GM19328 (cell line): ENCODE measurements at regions not wholly inside any gene's neighbourhood (a gene's known extent, or its start where the extent isn't known, plus 50 kb on each side); places are given as distances from the start of the nearest gene placed in this dataset.
A peak's percentile ranks its signal among the peaks of the same experiment; 100 is the strongest.
"Not testable (repeated sequence)": the region's sequence is repeated elsewhere in the genome, so short reads cannot be mapped to it uniquely, and the experiment has no call there.

Experiments
- ATAC-seq: cut with Tn5 transposase; IDR thresholded peaks from one replicate; pipeline ENCODE4 v1.9.1; 2021; ENCODE audit warnings: mild to moderate bottlenecking, moderate library complexity; ENCODE audit not compliant: unreplicated experiment

DNA sequence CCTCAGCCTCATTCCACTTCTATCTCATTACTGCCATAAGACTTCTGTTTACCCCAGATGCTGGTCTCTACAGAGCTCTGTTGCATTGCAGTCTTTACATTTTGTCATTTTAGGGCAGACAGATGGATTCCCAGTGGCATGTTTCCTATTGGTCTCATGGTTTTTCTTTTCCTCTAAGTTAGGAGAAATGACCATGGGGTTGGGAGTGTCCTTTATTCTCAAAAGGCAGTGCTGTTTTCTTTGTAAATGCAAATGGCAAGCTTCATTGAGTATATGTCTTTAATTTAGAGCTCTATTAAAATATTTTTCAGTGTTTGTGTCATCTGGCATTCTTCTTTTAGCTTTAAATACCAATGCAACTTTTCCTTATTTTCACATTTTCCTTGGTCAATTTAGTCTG lies 57.0 kb downstream of the MSTN start:
- ATAC-seq, result no peak

DNA sequence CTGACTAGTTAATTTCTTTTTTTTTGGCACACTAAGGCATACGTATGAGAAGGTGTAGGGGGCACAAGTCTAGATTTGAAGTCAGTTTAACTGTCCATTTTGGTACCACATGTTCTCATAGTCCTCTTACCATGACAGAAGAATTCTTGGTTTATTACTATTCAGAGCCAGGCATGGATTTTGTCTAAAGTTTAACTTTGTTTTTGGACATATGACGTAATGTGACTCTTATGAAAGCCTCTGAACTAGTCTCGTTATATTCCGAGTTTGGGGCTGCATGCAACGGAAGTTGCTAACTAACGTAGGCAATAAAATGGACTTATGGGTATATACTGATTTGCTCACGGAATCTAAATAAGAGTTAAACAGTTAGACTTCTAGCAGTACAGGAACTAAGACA lies 62.9 kb downstream of the MSTN start:
- no peak for ATAC-seq

DNA sequence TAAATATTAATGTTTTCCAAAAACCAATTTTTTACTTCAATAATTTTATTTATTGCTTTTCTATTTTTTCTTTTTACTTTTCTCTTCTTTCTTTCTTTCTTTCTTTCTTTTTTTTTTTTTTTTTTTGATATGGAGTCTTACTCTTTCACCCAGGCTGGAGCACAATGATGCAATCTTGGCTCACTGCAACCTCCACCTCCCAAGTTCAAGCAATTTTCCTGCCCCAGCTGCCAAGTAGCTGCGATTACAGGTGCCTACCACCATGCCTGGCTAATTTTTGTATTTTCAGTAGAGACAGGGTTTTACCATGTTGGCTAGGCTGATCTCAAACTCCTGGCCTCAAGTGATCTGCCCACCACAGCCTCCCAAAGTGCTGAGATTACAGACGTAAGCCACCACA lies 63.9 kb downstream of the MSTN start:
- not testable (repeated sequence) for ATAC-seq

DNA sequence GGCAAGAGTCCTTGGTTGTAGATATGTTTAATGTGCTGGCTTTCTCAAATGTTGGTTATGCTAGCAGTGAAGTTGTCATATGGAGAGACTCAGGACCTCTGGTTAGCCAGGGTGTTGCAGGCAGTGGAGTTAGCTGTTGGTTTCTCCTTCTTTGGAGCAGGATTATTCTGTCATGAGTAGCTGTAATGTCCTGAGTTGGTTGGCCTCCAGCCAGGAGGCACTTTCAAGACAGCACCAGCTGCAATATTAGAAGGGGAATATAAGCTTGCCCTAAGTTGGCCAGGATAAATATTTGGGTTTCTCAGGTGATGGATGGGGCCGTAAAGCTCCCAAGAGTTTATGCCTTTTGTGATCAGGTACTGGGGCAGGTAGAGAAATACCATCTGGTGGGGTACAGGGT lies 65.5 kb downstream of the MSTN start:
- ATAC-seq, result no peak

DNA sequence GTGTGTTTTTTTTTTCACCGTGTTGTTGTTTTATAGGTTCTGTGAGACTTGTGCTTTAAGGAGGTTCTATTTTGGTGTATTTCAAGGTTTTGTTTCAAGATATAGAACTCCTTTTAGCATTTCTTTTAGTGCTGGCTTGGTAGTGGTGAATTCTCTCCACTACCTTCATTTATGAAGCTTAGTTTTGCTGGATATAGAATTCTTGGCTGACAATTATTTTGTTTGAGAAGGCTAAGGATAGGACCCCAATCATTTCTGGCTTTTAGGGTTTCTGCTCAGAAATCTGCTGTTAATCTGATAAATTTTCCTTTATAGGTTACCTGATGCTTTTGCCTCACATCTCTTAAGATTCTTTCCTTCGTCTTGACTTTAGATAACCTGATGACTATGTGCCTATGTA lies 66.8 kb downstream of the MSTN start:
- no peak for ATAC-seq

DNA sequence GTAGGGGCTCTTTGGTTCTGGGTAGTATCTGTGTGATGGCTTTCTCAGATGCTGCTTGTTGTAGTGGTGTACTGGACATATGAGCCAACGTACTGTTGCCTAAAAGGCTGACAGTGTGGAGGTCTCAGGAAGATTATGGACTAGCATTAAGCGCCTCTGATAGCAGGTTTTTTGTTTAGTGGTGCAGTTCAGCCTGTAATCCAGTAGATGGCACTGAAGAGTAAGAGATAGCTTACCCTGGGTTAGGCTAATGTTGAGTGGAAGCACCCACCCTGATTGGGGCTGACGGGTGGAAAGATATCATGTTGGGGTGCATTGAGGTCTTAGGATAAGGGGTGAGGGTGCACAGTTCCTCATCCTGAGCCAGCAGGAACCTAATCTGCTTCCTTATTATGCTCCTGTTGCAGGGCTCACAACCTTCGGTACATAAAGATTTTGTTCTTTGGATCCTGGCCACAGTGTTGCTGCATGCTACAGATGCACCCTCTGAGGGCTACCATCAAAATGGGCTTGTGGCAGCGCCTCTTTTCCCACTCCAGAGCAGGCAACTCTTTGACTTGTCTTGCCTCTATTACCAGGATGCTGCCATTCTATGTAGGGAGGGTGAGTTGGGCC lies 79.6 kb downstream of the MSTN start:
- ATAC-seq, result no peak

DNA sequence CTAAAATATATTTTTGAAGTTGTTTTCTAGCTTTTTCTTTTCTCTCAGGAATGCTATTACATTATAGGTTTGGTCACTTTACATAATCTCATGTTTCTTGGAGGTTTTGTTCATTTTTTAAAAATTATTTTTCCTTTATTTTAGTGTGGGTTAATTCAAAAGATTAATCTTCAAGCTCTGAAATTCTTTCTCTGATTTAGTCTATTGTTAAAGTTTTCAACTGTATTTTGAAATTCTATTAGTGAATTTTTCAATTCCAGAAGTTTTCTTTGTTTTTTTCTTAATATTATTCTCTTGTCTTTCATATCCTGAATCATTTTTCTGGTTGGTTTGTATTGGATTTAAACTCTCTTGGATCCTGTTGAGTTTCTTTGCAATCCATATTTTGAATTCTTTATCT lies 80.4 kb downstream of the MSTN start:
- no peak for ATAC-seq

DNA sequence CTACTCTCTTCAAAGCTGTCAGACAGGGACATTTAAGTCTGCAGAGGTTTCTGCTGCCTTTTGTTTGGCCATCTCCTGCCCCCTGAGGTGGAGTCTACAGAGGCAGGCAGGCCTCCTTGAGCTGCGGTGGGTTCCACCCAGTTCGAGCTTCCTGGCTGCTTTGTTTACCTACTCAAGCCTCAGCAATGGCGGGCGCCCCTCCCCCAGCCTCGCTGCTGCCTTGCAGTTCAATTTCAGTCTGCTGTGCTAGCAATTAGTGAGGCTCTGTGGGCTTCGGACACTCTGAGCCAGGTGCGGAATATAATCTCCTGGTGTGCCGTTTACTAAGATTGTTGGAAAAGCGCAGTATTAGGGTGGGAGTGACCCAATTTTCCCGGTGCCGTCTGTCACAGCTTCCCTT lies 86.0 kb downstream of the MSTN start:
- ATAC-seq, result not testable (repeated sequence)

DNA sequence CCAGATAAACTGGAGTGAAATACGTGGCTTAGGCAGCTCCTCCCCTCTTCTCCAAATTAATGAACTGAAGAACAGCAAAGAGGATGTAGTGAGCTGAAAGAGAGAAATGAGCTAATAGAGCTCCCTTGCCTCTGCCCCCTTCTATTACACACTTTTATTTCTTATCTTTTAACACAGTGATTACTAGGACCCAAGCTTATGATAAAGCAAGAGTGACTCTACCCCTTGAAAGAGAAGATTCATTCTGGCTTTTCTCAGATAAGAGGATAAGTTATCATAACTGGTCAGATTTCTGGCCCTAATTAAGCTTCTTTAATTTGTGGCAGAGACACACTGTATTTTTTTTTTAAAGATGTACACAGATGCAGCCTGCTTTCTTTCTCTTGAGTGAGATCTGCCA lies 102.2 kb downstream of the MSTN start:
- no peak for ATAC-seq

DNA sequence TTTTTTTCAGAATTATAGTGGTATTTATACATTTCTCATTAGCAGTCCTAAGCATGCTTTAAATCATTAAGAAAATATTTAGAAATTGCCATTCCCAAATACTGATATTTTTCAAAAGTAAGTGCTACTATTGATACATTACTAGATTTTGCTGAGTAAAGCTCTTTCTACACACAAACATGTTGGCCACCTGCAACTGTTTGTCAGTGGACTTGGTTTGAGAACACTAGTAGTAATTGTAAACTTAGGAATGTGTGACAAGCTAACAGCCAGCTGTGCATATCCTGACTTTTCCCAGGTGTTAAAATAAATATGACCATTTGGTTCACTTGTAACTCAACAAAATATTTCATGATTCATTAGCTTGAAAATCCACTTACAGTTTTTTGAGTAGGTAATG lies 103.1 kb downstream of the MSTN start:
- no peak for ATAC-seq

DNA sequence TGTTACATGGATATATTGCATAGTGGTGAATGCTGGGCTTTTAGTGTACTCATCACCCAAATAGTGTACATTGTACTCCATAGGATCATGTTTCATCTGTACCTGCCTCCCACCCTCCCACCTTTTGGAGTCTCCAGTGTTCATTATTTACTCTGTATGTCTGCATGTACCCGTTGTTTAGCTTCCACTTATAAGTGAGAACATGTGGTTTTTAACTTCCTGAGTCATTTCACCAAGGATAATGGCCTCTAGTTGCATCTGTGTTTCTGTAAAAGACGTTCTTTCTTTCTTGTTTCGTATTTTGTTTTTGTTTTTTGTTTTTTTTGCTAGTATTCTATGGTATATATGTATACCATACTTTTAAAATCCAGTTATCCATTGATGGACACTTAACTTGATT lies 107.5 kb downstream of the MSTN start:
- ATAC-seq, result no peak

DNA sequence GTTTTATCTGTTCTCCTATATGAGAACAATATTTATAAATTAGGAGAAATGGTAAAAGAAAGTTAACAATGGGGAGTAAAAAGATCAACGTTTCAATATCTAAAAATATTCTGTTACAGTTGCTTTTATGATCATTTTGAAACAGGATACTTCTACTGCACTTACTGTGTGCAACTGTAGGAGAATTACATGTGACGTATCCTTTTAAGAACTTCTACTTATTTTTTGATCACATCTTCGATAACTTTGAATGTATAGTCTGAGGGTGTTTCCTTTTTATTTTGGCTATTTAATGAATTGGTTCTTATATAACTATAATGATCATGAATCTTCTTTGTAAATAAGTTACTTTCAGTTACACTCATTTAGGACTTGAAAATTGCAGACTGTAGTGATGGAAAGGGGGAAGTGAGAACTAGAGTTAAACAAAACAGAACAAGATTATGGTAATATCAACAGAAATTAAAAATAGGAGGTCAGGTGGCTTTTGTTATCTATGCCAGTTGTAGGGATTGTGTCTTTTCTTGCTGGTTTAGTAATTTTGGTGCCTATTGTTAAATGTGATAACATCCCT lies 109.9 kb downstream of the MSTN start:
- peak; percentile 80 for ATAC-seq

DNA sequence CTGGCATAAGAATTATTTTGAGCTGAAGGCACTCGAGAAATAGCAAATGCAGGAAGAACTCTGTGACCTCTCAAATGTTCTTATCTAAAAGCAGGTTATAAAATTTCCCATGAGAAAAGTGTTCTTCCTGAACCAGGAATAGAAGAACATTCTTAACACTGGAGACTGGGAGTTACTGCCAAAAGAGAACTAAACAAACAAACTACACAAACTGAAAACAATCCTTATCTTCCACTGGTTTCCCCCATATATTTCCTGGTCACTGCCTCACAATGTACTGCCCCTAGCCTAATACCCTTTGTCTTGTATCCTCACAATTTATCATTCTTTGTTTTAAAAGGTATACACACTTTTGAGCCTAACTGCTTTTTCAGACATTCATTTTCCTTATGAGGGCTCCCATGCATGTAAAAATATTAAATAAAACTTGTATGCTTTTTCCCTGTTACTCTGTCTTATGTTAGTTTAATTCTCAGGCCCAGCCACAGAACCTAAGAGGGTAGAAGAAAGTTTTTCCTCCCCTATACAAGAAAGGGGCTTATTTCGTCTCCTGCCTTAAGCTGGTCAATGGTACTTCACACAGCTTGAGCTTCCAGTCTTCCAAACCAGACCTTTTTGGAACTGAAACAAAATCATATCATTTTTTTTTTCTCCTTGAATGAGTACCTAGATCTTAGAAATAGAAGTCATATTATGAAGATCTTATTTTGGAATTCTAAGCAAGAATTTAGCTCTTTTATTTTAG lies 110.6 kb downstream of the MSTN start:
- ATAC-seq, result peak; percentile 24

DNA sequence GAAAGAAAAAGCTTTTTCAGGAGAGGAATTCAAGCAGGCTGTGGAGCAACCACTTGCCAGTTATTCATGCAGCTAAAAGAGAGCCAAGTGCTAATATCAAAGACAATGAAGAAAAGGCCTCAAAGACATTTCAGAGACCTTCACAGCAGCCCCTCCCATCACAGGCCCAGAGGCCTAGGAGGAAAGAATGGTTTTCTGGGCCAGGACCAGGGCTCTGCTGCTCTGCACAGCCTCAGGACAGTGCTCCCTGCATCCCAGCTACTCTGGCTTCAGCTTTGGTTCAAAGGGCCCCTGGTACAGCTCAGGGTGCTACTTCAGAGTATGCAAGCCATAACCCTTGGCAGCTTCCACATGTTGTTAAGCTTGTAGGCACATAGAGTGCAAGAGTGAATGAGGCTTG lies 119.5 kb downstream of the MSTN start:
- no peak for ATAC-seq

DNA sequence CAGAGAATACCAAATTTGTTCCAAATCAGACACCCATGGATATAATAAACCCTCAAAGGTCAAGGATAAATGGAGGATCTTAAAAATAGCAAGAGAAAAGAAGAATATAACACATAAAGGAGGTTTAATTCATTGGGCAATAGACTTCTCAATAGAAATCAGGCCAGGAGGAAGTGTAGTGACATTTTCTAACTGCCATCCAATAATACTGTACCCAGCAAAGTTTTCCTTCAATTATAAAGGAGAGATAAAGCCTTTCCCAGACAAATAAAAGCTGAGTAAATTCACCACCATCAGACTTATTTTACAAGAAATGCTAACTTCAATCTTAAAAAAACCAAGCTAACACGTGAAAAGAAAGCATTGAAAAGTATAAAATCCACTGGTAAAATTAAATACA lies 121.6 kb downstream of the MSTN start:
- no peak for ATAC-seq

DNA sequence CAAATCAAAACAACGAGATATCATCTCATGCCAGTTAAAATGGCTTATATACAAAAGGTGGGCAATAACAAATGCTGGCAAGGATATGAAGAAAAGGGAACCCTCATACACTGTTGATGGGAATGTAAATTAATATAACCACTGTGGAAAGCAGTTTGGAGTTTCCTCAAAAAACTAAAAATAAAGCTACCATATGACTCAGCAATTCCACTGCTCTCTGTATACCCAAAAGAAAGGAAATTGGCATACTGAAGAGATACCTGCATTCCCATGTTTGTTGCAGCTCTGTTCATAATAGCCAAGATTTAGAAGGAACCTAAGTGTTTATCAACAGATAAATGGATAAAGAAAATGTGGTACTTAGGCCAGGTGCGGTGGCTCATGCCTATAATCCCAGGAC lies 124.8 kb downstream of the MSTN start:
- no peak for ATAC-seq

DNA sequence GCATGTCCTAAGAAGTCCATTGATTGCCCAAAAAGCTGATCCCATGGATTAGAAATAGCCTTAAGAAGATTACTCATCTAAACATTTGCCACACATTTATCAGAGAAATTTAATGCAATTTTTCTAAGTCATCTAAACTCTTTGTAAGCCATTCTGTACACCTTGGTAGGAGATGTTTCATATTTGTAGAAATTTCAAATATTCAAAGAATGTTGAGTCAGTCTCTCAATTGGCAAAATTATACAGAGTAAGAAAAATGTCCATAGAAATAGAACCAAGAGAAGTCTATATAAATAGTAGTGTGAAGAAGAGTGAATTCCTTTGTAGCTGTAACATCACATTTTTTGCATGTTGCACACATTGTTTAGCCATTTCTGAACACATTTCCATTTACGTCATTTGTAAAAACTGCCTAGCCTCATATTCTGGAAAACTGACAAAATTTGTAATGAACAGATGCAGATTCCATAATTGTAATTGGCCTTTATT lies 128.6 kb downstream of the MSTN start:
- ATAC-seq, result no peak

DNA sequence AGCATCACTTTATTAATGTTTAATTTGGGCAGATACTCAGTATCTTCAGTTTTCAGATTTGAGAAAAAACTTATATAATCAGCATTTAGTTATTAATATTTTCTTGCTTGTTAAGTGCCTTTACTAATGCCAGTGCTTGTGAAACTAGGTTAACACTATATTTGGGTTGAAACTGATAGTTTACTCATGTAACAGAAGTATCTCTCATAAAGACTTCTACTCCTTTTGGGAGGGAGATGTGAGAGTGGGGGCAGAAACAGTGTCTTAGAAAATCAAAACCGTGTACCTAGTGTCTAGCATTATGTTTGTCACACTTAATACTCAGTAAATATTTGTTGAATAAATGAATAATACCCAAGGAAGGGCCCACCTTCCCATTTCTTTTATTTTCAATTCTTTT lies 129.5 kb downstream of the MSTN start:
- ATAC-seq, result peak; percentile 74

DNA sequence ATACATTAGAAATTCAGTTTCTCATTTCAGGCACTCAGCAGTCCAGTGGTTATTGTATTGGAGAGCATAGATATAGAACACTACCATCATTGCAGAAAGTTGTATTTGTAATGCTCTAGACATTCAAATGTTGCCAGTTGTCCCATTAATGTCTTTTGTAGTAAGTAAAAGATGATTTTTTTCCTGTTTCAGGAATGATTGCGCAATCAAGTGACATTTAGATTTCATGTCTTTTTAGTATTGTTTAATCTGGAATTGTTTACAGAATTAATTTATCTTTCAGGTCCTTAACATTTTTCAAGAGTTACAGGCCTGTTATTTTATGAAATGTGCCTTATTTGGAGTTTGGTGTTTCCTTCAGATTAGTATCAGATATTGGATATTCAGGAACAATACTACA lies 134.7 kb downstream of the MSTN start:
- no peak for ATAC-seq
